NCI-H446 (cell line): ENCODE measurements at regions not wholly inside any gene's neighbourhood (a gene's known extent, or its start where the extent isn't known, plus 50 kb on each side); places are given as distances from the start of the nearest gene placed in this dataset.
"Not testable (repeated sequence)": the region's sequence is repeated elsewhere in the genome, so short reads cannot be mapped to it uniquely, and the experiment has no call there.

Experiments
- DNase-seq, 2 experiments: peaks; one replicate each; lab custom pipeline; 2025; lab: John Stamatoyannopoulos, UW

DNA sequence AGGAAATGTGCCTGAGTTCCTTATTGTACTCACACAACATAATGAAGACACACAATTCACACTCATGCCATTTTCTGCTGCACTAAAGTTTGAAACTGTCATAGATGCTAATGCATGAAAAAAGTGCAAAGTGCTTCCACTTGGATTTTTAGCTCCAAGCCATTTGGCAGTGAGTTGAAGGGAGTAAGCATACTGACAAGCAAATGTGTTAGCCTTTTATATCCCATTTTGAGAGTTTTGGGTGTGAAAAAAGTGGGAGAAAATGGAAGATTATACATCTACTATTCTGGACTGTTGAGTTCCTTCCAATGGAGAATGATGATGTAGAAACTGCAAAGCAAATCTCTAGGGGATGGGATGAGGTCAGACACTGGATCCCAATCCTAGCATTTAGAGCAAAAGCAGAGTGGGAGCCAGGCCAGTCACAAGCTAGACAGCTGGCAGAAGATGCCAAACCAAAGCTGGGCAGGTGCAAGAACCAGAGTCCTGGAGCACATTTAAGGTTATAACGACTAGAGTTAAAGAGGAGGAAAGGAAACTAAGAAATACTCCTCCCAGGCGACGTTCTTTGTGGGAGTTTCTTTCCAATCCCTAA lies 216.8 kb downstream of the FBXO8 start:
- no peak for DNase-seq

DNA sequence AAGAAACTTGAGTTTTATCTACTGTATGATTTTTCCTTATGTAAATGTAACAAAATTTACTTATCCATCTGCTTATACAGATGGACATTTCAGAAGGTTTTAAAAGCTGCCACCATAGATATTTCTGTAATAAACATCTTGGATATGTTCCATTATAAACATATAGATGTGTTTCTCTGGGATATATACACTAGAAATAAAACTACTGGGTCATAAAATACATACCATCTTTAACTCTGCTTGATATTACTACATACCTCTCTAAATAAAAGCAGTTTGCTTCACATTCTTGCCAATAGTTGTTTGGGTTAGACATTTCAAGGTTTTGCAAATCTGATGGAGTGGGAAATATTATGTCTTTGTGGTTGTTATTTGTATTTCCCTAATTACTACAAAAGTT lies 220.6 kb downstream of the FBXO8 start:
- no peak for DNase-seq

DNA sequence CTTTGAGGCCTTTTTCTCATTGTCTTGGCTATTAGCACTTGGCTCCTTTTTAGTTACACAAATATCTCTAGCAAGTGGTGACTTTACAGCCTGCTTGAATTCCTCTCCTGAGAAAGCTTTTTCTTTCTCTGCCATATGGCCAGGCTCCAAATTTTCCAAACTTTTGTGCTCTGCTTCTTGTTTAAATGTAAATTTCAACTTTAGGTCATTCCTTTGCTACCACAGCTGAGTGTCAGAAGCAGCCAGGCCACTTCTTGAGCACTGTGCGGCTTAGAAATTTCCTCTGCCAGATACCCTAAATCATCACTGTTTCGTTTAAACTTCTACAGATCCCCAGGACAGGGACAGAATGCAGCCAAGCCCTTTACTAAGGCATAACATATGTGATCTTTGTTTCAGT lies 222.4 kb downstream of the FBXO8 start:
- no peak for DNase-seq

- DNase-seq = no peak
Measured at GRCh38 chr4:174058846-174059245, 224.6 kb downstream of the FBXO8 start.

DNA sequence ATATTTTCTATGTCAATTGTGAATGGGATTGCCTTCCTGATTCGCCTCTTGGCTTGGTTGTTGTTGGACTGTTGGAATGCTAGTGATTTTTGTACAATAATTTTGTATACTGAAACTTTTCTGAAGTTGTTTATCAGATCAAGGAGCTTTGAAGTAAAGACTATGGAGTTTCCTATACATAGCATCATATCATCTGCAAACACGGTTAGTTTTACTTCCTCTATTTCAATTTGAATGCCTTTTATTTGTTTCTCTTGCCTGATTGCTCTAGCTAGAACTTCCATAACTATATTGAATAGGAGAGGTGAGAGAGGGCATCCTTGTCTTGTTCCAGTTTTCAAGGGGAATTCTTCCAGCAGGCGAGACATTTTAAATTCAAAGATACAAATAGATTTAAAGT lies 226.5 kb downstream of the FBXO8 start:
- no peak for DNase-seq

DNA sequence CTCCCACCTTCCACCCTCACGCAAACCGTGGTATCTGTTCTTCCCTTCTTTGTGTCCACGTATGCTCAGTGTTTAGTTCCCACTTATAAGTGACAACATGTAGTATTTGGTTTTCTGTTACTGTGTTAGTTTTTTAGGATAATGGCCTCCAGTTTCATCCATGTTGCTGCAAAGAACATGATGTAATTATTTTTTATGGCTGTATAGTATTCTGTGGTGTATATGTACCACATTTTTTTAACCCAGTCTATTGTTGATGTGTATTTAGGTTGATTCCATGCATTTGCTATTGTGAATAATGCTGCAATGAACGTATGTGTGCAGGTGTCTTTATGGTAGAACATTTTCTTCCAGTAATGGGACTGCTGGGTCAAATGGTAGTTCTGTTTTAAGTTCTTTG lies 228.1 kb downstream of the FBXO8 start:
- DNase-seq = no peak

GRCh38 chr4:174053895-174054294 lies 229.6 kb downstream of the FBXO8 start:
- no peak for DNase-seq

- no peak for DNase-seq
Measured at GRCh38 chr4:174047363-174047762, 236.1 kb downstream of the FBXO8 start.

DNA sequence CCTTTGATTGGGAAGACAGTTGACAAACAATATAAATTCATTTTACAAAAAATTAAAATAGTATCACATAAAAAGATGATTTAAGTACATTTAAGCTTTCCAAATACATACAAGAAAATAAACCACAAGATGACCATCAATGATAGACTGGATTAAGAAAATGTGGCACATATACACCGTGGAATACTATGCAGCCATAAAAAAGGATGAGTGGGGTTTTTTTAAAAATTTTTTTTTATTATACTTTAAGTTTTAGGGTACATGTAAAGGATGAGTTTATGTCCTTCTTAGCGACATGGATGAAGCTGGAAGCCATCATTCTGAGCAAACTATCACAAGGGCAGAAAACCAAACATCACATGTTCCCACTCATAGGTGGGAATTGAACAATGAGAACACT lies 237.6 kb downstream of the FBXO8 start:
- not testable (repeated sequence) for DNase-seq

GRCh38 chr4:174045381-174045780 lies 238.1 kb downstream of the FBXO8 start:
- DNase-seq = no peak

DNA sequence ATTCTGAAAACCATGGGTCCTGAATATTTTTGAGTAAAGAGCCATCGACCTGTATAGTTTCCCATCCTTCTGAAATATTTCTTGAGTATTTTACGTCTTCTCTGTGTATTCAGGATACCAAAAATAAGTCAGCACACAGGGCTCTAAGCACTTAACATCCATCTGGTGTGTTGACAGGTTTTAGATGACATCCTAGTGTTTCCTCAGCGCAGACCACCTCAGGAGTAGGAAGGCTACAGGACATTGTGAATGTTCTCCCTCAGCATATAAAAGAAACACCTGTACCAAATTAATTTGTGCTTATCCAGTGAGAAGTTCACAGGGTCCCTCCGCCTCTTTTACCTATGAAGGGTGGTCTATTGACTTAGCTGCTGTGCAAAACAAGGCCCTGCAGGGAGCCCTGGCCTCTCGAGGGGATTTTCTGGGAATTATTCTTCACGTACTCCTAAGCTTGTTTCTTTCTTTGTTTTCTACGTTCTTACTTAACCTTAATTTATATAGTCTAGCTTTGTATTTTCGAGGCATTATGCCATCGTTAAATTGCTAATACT lies 241.8 kb downstream of the FBXO8 start:
- no peak for DNase-seq

DNA sequence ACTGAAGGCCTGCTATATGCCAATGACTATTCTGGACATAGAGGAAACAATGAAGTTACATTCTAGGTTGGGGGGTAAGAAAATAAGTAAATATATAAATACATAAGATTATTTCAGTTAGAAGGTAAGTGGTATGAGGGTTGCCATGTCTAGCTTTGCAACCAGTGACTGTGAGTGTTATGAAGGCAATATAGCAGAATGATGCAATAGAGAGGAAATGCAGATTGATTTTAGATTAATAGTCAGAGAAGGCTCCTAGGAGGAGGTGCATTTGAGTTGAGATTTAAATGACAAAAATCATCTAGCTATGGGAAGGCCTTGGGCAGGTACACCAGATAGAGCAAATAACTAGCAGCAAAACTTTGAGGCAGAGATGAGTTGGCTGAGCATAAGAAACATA lies 243.2 kb downstream of the FBXO8 start:
- no peak for DNase-seq

- DNase-seq = no peak
Measured at GRCh38 chr4:174038481-174038880, 245.0 kb downstream of the FBXO8 start.

GRCh38 chr4:174037631-174038030 lies 245.8 kb downstream of the FBXO8 start:
- DNase-seq = no peak

DNA sequence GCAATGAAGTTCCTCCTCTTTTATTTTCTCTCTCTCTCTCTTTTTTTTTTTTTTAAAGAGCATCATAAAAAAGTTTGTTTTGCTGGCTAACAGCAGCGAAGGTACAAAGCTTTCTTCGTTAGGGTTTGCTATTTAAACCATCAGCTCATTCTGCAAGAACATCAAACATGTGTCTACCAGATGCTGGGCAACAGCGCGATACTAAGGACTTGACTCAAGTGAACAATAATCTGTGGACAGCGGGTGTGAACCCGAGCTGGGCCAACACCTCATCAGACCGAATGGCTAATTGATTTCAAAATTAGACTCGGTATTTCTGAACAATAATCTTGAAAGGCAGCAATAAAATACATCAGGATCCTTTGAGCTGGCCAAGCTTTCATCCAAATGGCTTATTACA lies 246.4 kb downstream of the FBXO8 start:
- DNase-seq = no peak

GRCh38 chr4:174036576-174036975 lies 246.9 kb downstream of the FBXO8 start:
- DNase-seq = peak in 1 of 2 experiments; percentile 27

GRCh38 chr4:174036111-174036510 lies 247.4 kb downstream of the FBXO8 start:
- no peak for DNase-seq

DNA sequence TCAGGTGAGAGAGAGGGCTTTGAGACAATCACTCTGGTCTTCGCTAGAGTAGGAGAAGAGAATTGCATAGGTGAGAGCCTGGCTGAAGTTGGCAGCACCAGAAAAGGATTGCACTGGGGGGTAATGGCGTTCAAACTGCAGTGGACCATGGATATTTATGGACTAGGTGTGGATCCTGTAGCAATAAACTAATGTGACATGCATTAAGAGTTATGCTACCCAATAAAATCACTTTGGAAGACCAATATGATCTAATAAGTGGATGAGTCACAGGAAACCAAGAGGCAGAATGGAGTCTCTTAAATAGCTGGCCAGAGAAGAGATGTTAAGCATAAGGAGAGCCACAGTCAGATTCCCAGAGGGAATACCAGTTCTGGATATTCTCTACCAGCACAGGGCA lies 259.8 kb downstream of the FBXO8 start:
- DNase-seq = no peak

DNA sequence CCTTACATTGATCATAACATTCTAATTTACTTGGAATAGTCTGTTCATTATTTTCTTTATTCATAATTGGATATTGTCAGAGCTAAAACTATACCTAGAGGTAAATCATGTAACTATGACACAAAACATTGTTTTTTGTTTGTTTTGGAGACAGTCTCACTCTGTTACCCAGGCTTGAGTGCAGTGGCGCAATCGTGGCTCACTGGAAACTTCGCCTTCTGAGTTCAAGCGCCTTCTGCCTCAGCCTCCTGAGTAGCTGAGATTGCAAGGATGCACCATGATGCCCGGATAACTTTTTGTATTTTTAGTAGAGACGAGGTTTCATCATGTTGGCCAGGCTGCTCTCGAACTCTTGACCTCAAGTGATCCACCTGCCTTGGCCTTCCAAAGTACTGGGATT lies 265.2 kb downstream of the FBXO8 start:
- DNase-seq = no peak

- no peak for DNase-seq
Measured at GRCh38 chr4:174016251-174016650, 267.2 kb downstream of the FBXO8 start.

DNA sequence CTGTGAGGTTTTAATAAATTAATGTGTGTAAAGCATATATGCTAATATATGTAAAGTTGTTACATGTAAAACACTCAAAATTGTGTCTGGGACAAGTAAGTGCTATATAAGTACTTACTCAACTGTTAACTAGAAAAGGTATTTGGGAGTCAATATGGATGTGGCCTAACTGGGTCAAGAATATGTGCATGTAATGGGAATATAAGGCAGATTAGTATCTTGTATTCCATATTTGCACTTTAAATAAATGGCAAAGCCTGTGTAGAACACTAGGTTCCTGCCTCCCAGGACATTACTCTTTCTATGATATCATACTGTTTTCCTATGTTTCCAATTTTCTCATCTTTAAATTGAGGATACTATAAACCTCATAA lies 270.6 kb downstream of the FBXO8 start:
- DNase-seq = no peak

DNA sequence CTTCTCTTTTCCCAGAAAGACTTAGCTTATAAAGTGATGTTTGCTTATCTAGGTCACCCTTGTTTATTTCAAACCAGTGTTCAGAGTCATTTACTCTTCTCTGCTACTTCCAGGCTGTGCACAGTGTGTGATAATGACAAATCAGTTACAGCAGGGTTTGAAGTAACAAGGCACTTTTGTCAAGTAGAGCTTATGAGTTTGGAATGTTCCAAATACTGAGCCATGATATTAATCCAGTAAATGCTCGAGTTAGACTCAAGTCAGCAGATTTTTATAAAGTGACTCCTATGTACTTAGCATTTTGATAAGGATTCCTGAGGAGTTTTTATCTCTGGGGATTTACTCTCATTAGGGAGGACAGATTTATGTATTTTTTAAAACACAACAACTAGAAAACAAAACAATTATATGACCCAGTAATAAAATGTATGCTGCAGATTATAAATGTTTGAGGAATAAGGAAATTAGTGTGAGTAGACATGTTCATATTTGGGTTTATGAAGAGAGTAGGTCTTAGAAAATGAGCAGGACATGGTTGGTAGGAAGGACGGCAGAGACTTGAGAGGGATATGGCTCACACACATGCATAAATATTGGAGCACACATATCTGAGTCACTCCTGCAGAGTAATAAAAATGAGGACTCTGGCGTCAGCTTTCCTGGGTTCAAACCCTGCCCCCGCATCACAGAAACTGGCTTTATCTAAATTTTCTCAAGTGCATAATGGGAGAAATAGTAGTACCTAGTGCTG lies 271.2 kb downstream of the FBXO8 start:
- no peak for DNase-seq

GRCh38 chr4:174010547-174010946 lies 272.9 kb downstream of the FBXO8 start:
- no peak for DNase-seq
